G401.6 (cell line): ENCODE measurements at regions not wholly inside any gene's neighbourhood (a gene's known extent, or its start where the extent isn't known, plus 50 kb on each side); places are given as distances from the start of the nearest gene placed in this dataset.
"Not testable (repeated sequence)": the region's sequence is repeated elsewhere in the genome, so short reads cannot be mapped to it uniquely, and the experiment has no call there.

ENCODE experiments used
- FAIRE-seq: peaks from 2 replicates; lab custom pipeline; 2012; peaks lifted over from hg19 to GRCh38; lab: Jason Lieb, UNC

DNA sequence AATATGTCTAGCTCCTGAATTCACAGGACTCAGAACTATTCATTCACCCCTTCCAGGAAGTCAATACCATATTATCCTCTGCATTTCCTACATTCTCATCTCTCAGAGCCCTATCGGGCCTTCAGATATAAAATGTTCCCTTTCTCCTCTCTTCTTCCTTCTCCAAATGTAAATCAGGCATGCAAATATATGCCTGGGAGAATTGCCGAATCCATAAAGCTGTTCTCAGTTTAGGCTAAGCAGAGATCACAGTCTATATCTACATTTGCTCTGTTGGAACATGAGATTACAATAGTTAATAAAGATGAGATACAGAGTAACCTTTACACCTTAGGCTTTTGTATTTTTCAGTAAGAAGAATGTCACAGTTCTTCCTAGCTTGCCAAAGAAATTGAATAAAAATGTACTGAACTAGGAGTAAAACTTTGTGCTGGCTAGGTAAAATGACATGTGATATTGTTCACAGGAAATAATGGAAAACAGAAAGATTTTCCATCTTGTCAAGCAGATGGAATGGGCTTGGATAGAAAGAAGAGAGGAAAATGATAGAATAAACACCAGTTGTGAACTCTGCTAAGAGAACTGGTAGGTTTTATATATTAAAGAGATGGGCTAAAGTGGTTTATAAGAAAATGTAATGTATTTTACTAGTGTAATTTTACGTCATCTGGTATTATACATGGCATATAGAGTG lies 161.5 kb downstream of the NRIP1 start:
- no peak for FAIRE-seq

DNA sequence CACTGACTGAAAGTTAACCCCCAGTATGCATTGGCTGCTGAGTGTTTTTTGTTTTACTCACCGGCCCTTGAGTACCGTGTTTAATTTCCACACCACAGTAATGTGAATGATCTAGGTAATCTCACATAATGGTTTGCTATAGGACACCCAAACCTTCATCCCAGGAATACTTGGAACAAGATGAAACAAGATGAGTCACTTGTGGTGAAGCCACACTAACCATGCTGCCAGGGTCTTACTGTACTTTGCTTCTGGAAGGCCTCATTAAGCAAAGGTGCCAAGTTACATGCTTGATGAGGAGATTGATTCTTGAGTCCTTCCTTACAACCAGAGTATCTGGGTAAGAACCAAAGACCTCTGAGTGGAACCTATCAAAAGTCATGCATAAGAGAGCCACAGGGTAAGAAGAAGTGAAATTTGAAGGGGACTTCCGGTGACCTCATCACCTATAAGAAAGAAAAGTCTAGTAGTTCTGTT lies 163.3 kb downstream of the NRIP1 start:
- FAIRE-seq, result no peak

DNA sequence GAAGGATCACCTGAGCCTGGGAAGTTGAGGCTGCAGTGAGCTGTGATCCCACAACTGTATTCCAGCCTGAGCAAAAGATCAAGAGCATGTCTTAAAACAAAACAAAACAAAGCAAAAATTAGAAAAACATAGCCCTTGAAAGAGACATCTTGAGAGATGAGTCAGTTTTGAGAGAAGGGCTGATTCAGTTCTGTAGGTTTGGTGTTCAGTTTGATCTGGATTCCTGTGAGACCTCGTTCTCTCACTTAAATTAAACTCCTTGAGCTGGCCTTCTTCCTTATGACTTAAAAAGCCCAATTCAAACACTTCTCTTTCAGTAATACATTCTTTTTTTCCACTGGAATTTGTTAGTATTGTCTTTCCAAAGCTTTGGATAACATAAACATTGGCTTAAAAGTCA lies 164.2 kb downstream of the NRIP1 start:
- no peak for FAIRE-seq

GRCh38 chr21:14900058-14900457 lies 164.7 kb downstream of the NRIP1 start:
- FAIRE-seq, result no peak

GRCh38 chr21:14895792-14896191 lies 169.0 kb downstream of the NRIP1 start:
- FAIRE-seq, result no peak

DNA sequence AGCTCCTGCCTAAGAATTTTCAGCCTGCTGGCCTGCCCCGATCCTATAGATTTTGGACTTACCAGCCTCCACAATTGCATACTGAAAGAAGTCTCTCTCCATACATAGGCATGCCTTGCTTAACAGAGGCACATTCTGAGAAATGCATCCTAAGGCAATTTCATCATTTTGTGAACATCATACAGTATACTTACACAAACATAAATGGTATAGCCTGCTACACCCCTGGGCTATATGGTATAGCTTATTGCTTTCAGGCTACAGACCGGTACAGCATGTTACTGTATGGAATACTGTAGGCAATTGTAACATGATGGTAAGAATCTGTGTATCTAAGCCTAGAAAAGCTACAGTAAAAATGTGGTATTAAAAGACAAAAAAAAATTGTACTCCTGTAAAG lies 174.7 kb downstream of the NRIP1 start:
- no peak for FAIRE-seq

- FAIRE-seq, result no peak
Measured at GRCh38 chr21:14889080-14889810, 175.6 kb downstream of the NRIP1 start.

DNA sequence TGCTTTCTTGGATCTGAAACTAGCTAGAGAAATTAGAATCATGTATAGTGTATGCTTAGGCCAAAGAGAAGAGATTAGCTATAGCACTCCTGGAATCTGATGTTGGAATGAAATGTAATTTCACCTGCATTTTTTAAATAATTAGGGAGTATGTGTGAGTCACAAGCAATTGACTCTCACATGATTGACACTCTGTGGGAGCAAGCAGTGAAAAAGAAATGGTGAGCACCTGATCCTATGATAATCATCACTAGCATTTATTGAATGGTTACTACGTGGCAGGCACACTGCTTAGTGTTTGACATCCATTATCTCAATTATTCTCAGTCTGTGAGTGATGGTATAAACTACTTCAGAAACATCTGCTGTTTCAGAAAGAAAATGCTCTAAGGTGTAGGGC lies 176.6 kb downstream of the NRIP1 start:
- FAIRE-seq, result no peak

DNA sequence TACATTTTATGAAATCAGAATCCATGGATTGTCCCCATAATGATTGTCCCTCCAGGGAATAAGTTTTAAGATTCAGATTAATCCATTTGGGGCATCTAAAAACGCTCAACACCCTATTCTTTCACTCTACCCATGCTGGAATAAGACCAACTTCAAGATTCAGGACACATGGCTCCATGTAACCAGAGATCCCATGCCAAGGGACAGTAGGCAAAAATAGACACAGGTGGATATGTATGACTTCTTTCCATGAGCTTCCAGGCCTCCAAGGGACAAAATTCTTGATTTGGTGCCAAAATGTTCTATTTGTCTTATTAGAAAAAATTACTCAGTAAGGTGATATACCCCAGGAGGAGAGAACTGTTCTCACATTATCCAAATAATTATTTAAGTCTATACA lies 178.8 kb downstream of the NRIP1 start:
- no peak for FAIRE-seq

GRCh38 chr21:14883351-14883750 lies 181.4 kb downstream of the NRIP1 start:
- FAIRE-seq, result no peak

DNA sequence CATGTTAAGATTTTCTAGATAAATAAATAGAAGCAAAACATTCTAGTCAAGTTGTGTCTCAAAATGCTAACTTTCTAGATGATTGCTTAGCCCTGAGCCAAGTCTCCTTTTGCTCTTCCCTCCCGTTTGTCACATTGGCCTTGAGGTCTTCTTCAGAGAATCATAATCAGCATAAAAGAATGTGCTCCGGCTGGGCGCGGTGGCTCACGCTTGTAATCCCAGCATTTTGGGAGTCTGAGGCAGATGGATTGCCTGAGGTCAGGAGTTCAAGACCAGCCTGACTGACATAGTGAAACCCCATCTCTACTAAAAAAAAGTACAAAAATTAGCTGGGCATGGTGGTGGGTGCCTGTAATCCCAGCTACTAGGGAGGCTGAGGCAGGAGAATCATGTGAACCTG lies 182.3 kb downstream of the NRIP1 start:
- FAIRE-seq, result not testable (repeated sequence)

DNA sequence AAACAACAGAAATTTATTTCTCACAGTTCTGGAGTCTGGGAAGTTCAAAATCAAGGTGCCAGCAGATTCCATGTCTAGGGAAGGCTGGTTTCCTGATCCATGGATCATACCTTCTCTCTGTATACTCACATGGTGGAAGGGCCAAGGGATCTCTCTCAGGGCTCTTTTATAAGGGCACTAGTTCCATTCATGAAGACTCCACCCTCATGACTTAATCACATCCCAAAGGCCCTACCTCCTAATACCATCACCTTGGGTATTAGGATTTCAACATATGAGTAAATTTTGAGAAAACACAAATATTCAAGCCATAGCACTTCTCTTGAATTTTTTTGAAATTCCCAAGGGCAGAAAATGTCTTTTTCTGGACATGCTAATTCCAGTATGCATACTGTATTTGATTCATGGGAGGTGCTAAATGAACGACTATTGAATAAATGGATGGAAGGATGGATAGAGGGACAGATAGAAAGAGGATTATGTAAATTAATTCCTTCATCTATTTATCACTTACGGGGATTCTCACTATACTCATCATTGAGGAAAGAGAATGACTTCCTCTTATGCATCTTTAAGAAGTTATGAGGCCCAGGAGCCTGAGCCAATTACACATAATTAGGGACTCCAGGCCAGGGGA lies 182.8 kb downstream of the NRIP1 start:
- no peak for FAIRE-seq

DNA sequence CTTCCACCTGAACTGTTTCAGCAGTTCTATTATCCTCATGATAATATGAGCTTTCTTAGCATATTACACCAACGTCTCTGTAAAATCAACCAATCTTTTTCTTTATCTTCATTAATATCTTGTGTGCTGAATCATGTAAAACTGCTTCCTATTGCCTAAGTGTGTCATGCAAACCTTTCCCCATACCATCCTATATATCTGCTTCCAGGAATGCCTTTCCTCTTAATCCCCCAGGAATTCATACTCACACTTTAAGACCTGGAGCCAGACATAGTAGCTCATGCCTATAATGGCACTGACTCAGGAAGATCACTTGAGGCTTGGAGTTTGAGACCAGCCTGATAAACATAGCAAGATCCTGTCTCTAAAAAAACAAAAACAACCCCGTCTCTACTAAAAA lies 183.9 kb downstream of the NRIP1 start:
- no peak for FAIRE-seq

GRCh38 chr21:14879458-14879857 lies 185.3 kb downstream of the NRIP1 start:
- FAIRE-seq, result no peak

GRCh38 chr21:14878971-14879370 lies 185.8 kb downstream of the NRIP1 start:
- FAIRE-seq, result no peak

DNA sequence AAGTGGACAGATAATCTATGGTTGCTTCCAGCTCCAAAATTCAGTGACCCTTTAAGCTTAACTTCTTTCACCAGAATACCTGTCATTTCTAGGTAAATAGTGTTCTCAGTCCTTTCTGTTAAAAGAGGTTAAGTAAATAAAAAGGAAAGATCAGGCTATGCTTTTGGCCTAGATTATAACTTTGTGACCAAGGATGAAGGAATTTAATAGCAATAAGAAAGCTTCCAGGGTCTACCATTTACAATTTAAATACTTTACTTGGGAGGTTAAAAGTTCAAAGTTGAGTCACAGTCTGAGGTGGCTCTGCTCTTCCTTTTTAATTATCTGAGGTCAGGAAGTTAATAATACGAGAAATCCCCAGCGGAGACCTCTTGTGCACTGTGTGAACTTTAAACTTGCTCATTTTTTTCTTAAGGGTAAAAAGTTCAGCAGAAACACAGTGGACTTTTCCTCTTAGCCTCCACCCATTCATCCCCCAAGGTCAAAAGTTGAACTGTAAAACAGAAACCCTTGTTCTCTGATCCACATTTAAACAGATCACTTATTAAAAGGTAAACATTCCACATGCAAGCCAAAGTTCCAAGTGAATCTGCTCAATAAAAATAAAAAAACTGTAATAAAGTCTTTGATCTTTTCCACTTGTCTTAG lies 187.1 kb downstream of the NRIP1 start:
- no peak for FAIRE-seq

GRCh38 chr21:14876524-14876840 lies 188.3 kb downstream of the NRIP1 start:
- FAIRE-seq, result no peak

- FAIRE-seq, result no peak
Measured at GRCh38 chr21:14875704-14876523, 188.9 kb downstream of the NRIP1 start.

GRCh38 chr21:14875186-14875585 lies 189.6 kb downstream of the NRIP1 start:
- no peak for FAIRE-seq

- no peak for FAIRE-seq
Measured at GRCh38 chr21:14874379-14874778, 190.4 kb downstream of the NRIP1 start.

GRCh38 chr21:14871861-14872260 lies 192.9 kb downstream of the NRIP1 start:
- no peak for FAIRE-seq

- no peak for FAIRE-seq
Measured at GRCh38 chr21:14870853-14871149, 194.0 kb downstream of the NRIP1 start.
